ENCODE measurements at regions not wholly inside any gene's neighbourhood (a gene's known extent, or its start where the extent isn't known, plus 50 kb on each side); places are given as distances from the start of the nearest gene placed in this dataset.

DNA sequence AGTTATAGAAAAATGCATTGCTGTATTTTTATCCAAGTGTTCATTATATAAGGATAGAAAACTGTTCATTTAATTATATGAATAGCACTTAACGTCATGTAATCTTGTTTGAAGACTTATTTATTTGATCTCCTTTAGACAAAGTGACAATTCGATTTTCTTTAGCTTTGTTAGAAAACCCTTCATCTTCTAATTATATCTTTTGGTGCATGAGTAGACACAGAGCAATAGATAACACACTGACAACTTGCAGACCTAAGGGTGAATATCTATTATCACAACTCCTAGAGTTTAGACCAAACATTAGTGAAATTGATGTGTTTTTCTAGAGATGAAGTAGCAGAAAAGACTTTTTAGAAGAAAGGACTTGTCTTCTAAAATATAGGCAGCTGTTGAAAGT is 446.4 kb upstream of the SEMA6A start:
- TF ChIP-seq POLR2AphosphoS5 (IDR thresholded peaks at IDR 0.05; ENCODE audit: insufficient read depth, low read depth, low read length) (no peak), CTCF (IDR thresholded peaks at IDR 0.05; ENCODE audit: extremely low read depth in 1 of 2, insufficient read depth in 1 of 2, low read depth in 1 of 2, low read length in 2 of 2) (no peak), EZH2 (IDR thresholded peaks at IDR 0.05; ENCODE audit: borderline replicate concordance, low read depth, low read length, severe bottlenecking) (no peak), GATA2 (IDR thresholded peaks at IDR 0.05; ENCODE audit: insufficient read depth, insufficient read length, low read depth, low read length) (no peak)
